B cell (primary cell): ENCODE measurements at regions not wholly inside any gene's neighbourhood (a gene's known extent, or its start where the extent isn't known, plus 50 kb on each side); places are given as distances from the start of the nearest gene placed in this dataset.

Source experiments
- CTCF ChIP-seq: fragments of 200-600 bp; IDR thresholded peaks from one replicate; pipeline ENCODE4 v1.8.0; 2022; ENCODE audit warnings: antibody characterized with exemption, mild to moderate bottlenecking
- EZH2 ChIP-seq: IDR thresholded peaks from 2 replicates; pipeline ENCODE4 v1.6.1; 2012; ENCODE audit warnings: borderline replicate concordance, low read depth, mild to moderate bottlenecking, moderate library complexity, low read length; ENCODE audit not compliant: insufficient read depth, poor library complexity, severe bottlenecking

- TF ChIP-seq CTCF = no peak
- TF ChIP-seq EZH2 = no peak
These were observed 114.9 kb downstream of the AREG start for GRCh38 chr4:74559853-74560252.
